Heart right ventricle (tissue), 16 donors: ENCODE measurements at regions not wholly inside any gene's neighbourhood (a gene's known extent, or its start where the extent isn't known, plus 50 kb on each side); places are given as distances from the start of the nearest gene placed in this dataset.

ENCODE experiments used
- ATAC-seq, 8 donors: fragments of 200-7000 bp; cut with Tn5 transposase; one replicate each; pipeline ENCODE4 v1.9.1; 2020; ENCODE audit warnings: mild to moderate bottlenecking in 8 of 8, moderate library complexity in 8 of 8, moderate number of reproducible peaks in 1 of 8
- DNase-seq, 2 donors: peaks; one replicate each; pipeline ENCODE4 v3.0.0-alpha.2; 2020
- H3K27ac ChIP-seq, 10 donors: fragments of 200-600 bp; sonication (generic) in 2 of 10; one replicate each; pipeline versions ENCODE4 v1.5.0 to v1.8.0; 2020 to 2022; ENCODE audit warnings: mild to moderate bottlenecking in 3 of 10
- H3K27me3 ChIP-seq, 7 donors: fragments of 200-600 bp; one replicate each; pipeline ENCODE4 v1.8.0; 2021 to 2022; ENCODE audit warnings: mild to moderate bottlenecking in 2 of 7
- H3K36me3 ChIP-seq, 9 donors: fragments of 200-600 bp; sonication (generic) in 1 of 9; one replicate each; pipeline versions ENCODE4 v1.5.0 to v1.8.0; 2020 to 2022; ENCODE audit warnings: mild to moderate bottlenecking in 2 of 9
- H3K4me1 ChIP-seq, 9 donors: fragments of 200-600 bp; sonication (generic) in 1 of 9; one replicate each; pipeline versions ENCODE4 v1.5.0 to v1.8.0; 2020 to 2022; ENCODE audit warnings: mild to moderate bottlenecking in 4 of 9
- H3K4me3 ChIP-seq, 10 donors: fragments of 200-600 bp; sonication (generic) in 2 of 10; one replicate each; pipeline versions ENCODE4 v1.5.0 to v1.8.0; 2020 to 2022; ENCODE audit warnings: mild to moderate bottlenecking in 7 of 10, moderate library complexity in 2 of 10
- H3K9me3 ChIP-seq, 11 donors: fragments of 200-600 bp in 10 of 11; sonication (generic) in 2 of 11; one replicate each; pipeline versions ENCODE4 v1.5.0 to v1.8.0; 2013 to 2022; ENCODE audit warnings: mild to moderate bottlenecking in 2 of 11, control low read depth in 1 of 11, moderate library complexity in 1 of 11
- CTCF ChIP-seq, 9 donors: fragments of 200-600 bp; sonication (generic) in 2 of 9; IDR thresholded peaks; one replicate each; pipeline versions ENCODE4 v1.5.0 to v1.8.0; 2021 to 2022; ENCODE audit warnings: antibody characterized with exemption in 9 of 9, mild to moderate bottlenecking in 5 of 9, moderate library complexity in 1 of 9
- WGBS, 2 donors: extraction: QIAGEN DNeasy Blood & Tissue Kit; methylation state at CpG; one replicate each; pipeline ENCODE4 v1.1.7; 2013; ENCODE audit warnings: inconsistent platforms in 1 of 2; 5-methylcytosine and 5-hydroxymethylcytosine counted together
- intact Hi-C, 10 donors: fragments of 100-400 bp; cut with DNase I; formaldehyde crosslinking; loops; one replicate each; pipeline versions ENCODE4 v1.11.1 to v1.14.2; 2022
- donor health status: Arrhythmogenic right ventricular cardiomyopathy.
- donor health status: ischemic (EF 13 %, LVEDD 7.1; RV severe dilation, severe dysfunction).
- donor health status: healthy with polysubstance abuse.
- donor health status: DM: no; HTN: yes; CAD: no.
- donor health status: DM: no; HTN: no; CAD: no.
- donor health status: ischemic (EF 25% LVEDD 6.9; RV normal size, moderate dysfunction).
- donor health status: ischemic (EF 25% LVEDD 5.7; RV mildly dilated, moderate dysfunction).
- donor health status: healthy.
- donor health status: DM: yes; HTN: yes; CAD: no.
- donor health status: Ischemic cardiomyopathy.
- donor health status: ischemic (EF 35%, LVEDD 5.7; RV mildly dilated, moderate dysfunction).
- donor health status: nonischemic (EF 11% LVEDD 7.7; RV severe dilation, severe dysfunction).
- donor health status: DM: yes; HTN: yes; CAD: no.
- donor health status: PGD.
- donor health status: ischemic (EF 29% LVEDD 5.4; RV normal size, mild dysfunction).
- donor health status: nonischemic (EF 23%, LVEDD 6.1; RV moderate dilation, normal function).

GRCh38 chr22:48511781-48512327 is 1315.8 kb downstream of the BRD1 start:
- intact Hi-C loops, result loop anchor here in 1 of 10 donors (5.0 kb wide), 1 partner anchor 1600 kb away; no protein-coding TSS in a partner anchor
- H3K9me3 ChIP-seq, result no peaks in the 10 kb centered on the region
- ATAC-seq, result no peak
- H3K4me1 ChIP-seq, result no peaks in the 10 kb centered on the region
- DNase-seq, result no peak
- H3K36me3 ChIP-seq, result no peaks in the 10 kb centered on the region
- H3K4me3 ChIP-seq, result no peak overlapping the region
- WGBS, 2 donors, result 81 to 89% methylated on average over 23 of the region's 23 CpGs
- H3K27ac ChIP-seq, result no peak overlapping the region
- peaks cover 0 to 45% (median 0%) of the 10 kb centered on the region in 7 donors for H3K27me3 ChIP-seq
- TF ChIP-seq CTCF (IDR thresholded peaks at IDR 0.05), result no peak

GRCh38 chr22:48511211-48511610 is 1316.5 kb downstream of the BRD1 start:
- intact Hi-C loops, result loop anchor here in 1 of 10 donors (5.0 kb wide), 1 partner anchor 1599 kb away; no protein-coding TSS in a partner anchor
- H3K4me3 ChIP-seq, result no peak overlapping the region
- no peak for ATAC-seq
- H3K4me1 ChIP-seq, result no peaks in the 10 kb centered on the region
- H3K36me3 ChIP-seq, result no peaks in the 10 kb centered on the region
- no peaks in the 10 kb centered on the region for H3K9me3 ChIP-seq
- no peak for TF ChIP-seq CTCF (IDR thresholded peaks at IDR 0.05)
- no peak overlapping the region for H3K27ac ChIP-seq
- no peak for DNase-seq
- peaks cover 0 to 52% (median 0%) of the 10 kb centered on the region in 7 donors for H3K27me3 ChIP-seq
- WGBS, 2 donors, result 39 to 51% methylated on average over 7 of the region's 7 CpGs

- no peak for TF ChIP-seq CTCF (IDR thresholded peaks at IDR 0.05)
- WGBS, 2 donors, result 58 to 62% methylated on average over 2 of the region's 2 CpGs
These were observed 1317.1 kb downstream of the BRD1 start for GRCh38 chr22:48510599-48510998.

GRCh38 chr22:48507595-48508350 is 1319.9 kb downstream of the BRD1 start:
- H3K27me3 ChIP-seq, result peaks cover 0 to 71% (median 27%) of the 10 kb centered on the region in 7 donors
- H3K4me1 ChIP-seq, result no peaks in the 10 kb centered on the region
- 72 to 73% methylated on average over 23 of the region's 23 CpGs for WGBS, 2 donors
- H3K4me3 ChIP-seq, result no peak overlapping the region
- no peak for TF ChIP-seq CTCF (IDR thresholded peaks at IDR 0.05)
- ATAC-seq (no peak), DNase-seq (no peak)
- intact Hi-C loops, result no loop called here
- no peak overlapping the region for H3K27ac ChIP-seq
- H3K9me3 ChIP-seq, result no peaks in the 10 kb centered on the region
- H3K36me3 ChIP-seq, result no peaks in the 10 kb centered on the region

More at GRCh38 chr22:48510599-48510998, 1317.1 kb downstream of the BRD1 start:
- H3K9me3 ChIP-seq, result no peaks in the 10 kb centered on the region
- H3K4me3 ChIP-seq, result no peak overlapping the region
- no peak overlapping the region for H3K27ac ChIP-seq
- DNase-seq (no peak), ATAC-seq (no peak)
- peaks cover 0 to 57% (median 4%) of the 10 kb centered on the region in 7 donors for H3K27me3 ChIP-seq
- intact Hi-C loops, result loop anchor here in 1 of 10 donors (5.0 kb wide), 1 partner anchor 1598 kb away; no protein-coding TSS in a partner anchor
- no peaks in the 10 kb centered on the region for H3K36me3 ChIP-seq
- H3K4me1 ChIP-seq, result no peaks in the 10 kb centered on the region
